Nucleus accumbens (tissue), 56 donors: ENCODE measurements at regions not wholly inside any gene's neighbourhood (a gene's known extent, or its start where the extent isn't known, plus 50 kb on each side); places are given as distances from the start of the nearest gene placed in this dataset.

ENCODE experiments used
- DNase-seq, 56 donors: peaks; one replicate each; lab custom pipeline; 2025; lab: John Stamatoyannopoulos, UW

GRCh38 chr1:188432427-188432826 is 1603.7 kb downstream of the PLA2G4A start:
- DNase-seq = no peak

- DNase-seq = no peak
These were observed 1604.7 kb downstream of the PLA2G4A start for GRCh38 chr1:188433425-188433824.

GRCh38 chr1:188444526-188444925 is 1615.8 kb downstream of the PLA2G4A start:
- no peak for DNase-seq

GRCh38 chr1:188462837-188463236 is 1634.1 kb downstream of the PLA2G4A start:
- DNase-seq = no peak

GRCh38 chr1:188463919-188464318 is 1635.2 kb downstream of the PLA2G4A start:
- DNase-seq = no peak

GRCh38 chr1:188466539-188466938 is 1637.8 kb downstream of the PLA2G4A start:
- DNase-seq = no peak

- DNase-seq = no peak
These were observed 1647.9 kb downstream of the PLA2G4A start for GRCh38 chr1:188476606-188477005.

- no peak for DNase-seq
These were observed 1660.8 kb downstream of the PLA2G4A start for GRCh38 chr1:188489336-188490112.

- DNase-seq = no peak
These were observed 1667.8 kb downstream of the PLA2G4A start for GRCh38 chr1:188496506-188496905.

- DNase-seq = no peak
These were observed 1668.3 kb downstream of the PLA2G4A start for GRCh38 chr1:188497020-188497419.

- no peak for DNase-seq
These were observed 1670.9 kb downstream of the PLA2G4A start for GRCh38 chr1:188499690-188500089.

- no peak for DNase-seq
These were observed 1686.2 kb downstream of the PLA2G4A start for GRCh38 chr1:188514917-188515316.

GRCh38 chr1:188517139-188517538 is 1688.4 kb downstream of the PLA2G4A start:
- DNase-seq = no peak

GRCh38 chr1:188551176-188551575 is 1722.4 kb downstream of the PLA2G4A start:
- DNase-seq = no peak

GRCh38 chr1:188557053-188557452 is 1728.3 kb downstream of the PLA2G4A start:
- DNase-seq = no peak

GRCh38 chr1:188582911-188583532 is 1754.3 kb downstream of the PLA2G4A start:
- no peak for DNase-seq

- no peak for DNase-seq
These were observed 1755.4 kb downstream of the PLA2G4A start for GRCh38 chr1:188584119-188584518.

GRCh38 chr1:188590641-188591040 is 1761.9 kb downstream of the PLA2G4A start:
- DNase-seq = no peak

GRCh38 chr1:188594542-188595235 is 1765.9 kb downstream of the PLA2G4A start:
- no peak for DNase-seq

- no peak for DNase-seq
These were observed 1770.6 kb downstream of the PLA2G4A start for GRCh38 chr1:188599313-188599712.

GRCh38 chr1:188611432-188611831 is 1782.7 kb downstream of the PLA2G4A start:
- DNase-seq = no peak

GRCh38 chr1:188615321-188615720 is 1786.6 kb downstream of the PLA2G4A start:
- no peak for DNase-seq
